IPS-20b (cell line): ENCODE measurements at regions not wholly inside any gene's neighbourhood (a gene's known extent, or its start where the extent isn't known, plus 50 kb on each side); places are given as distances from the start of the nearest gene placed in this dataset.
"Not testable (repeated sequence)": the region's sequence is repeated elsewhere in the genome, so short reads cannot be mapped to it uniquely, and the experiment has no call there.

Experiments
- H3K27ac ChIP-seq: one replicate; pipeline ENCODE4 v1.5.1; 2013; ENCODE audit warnings: low read length
- H3K27me3 ChIP-seq: 2 replicates; pipeline ENCODE4 v1.6.1; 2013; ENCODE audit warnings: mild to moderate bottlenecking, low read length, inconsistent platforms; ENCODE audit not compliant: insufficient read depth
- H3K36me3 ChIP-seq: 2 replicates; pipeline ENCODE4 v1.6.1; 2013; ENCODE audit warnings: low read depth, mild to moderate bottlenecking, inconsistent platforms, low read length, moderate library complexity; ENCODE audit not compliant: insufficient read depth
- H3K4me1 ChIP-seq: 2 replicates; pipeline ENCODE4 v1.6.1; 2013; ENCODE audit warnings: mild to moderate bottlenecking, control low read depth, inconsistent platforms, low read length, moderate library complexity; ENCODE audit not compliant: insufficient read depth
- H3K4me3 ChIP-seq: 2 replicates; pipeline ENCODE4 v1.5.1; 2013; ENCODE audit warnings: mild to moderate bottlenecking, low read length, inconsistent platforms
- H3K9ac ChIP-seq: 2 replicates; pipeline ENCODE4 v1.6.1; 2013; ENCODE audit warnings: low read depth, mild to moderate bottlenecking, inconsistent platforms, low read length, moderate library complexity
- H3K9me3 ChIP-seq: 2 replicates; pipeline ENCODE4 v1.6.1; 2013; ENCODE audit warnings: mild to moderate bottlenecking, low read depth, low read length, inconsistent platforms; ENCODE audit not compliant: insufficient read depth

DNA sequence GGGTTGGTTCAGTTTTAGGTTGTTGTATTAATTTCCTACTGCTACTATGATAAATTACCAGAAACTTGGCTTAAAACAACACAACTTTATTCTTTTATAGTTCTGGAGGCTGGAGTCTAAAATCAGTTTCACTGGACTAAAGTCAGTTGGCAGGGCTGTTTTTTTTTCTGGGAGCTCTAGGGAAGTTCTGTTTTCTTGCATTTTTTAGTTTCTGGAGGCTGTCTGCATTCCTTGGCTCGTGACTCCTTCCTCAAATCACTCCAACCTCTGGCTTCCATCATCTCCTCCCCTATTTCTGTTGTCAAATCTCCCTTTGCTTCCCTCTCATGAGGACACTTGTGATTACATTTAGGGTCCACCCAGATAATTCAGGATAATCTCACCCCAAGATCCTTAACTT, 51.3 kb upstream of the SUB1 start:
- Histone ChIP-seq H3K4me1 (peaks cover 9% of the 10 kb centered on the region; the same call in 1 of the 2 replicates), H3K27ac (no peak overlapping the region), H3K36me3 (no peaks in the 10 kb centered on the region), H3K27me3 (no peaks in the 10 kb centered on the region), H3K9me3 (no peaks in the 10 kb centered on the region), H3K4me3 (no peak overlapping the region), H3K9ac (no peak overlapping the region)

- H3K4me1 ChIP-seq = peaks cover 9% of the 10 kb centered on the region; the same call in 1 of the 2 replicates
- no peak overlapping the region for H3K27ac ChIP-seq
- H3K9ac ChIP-seq = no peak overlapping the region
These were observed 53.4 kb upstream of the SUB1 start for GRCh38 chr5:32531885-32532520.

DNA sequence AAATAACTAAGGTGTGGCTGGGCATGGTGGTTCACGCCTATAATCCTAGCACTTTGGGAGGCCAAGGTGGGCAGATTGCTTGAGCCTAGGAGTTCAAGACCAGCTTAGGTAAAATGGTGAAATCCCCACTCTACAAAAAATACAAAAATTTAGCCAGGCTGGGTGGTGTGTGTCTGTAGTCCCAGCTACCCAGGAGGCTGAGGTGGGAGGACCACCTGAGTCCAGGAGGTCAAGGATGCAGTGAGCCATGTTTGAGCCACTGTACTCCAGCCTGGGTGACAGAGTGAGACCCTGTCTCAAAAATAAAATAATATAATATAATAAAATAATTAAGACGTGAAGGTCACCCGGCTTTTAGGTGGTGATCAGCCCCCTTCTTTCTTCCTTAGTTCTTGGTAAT, 58.0 kb upstream of the SUB1 start:
- H3K36me3 ChIP-seq, H3K9ac ChIP-seq, H3K9me3 ChIP-seq, H3K4me3 ChIP-seq, H3K4me1 ChIP-seq, H3K27ac ChIP-seq, H3K27me3 ChIP-seq: not testable (repeated sequence)

More at GRCh38 chr5:32531885-32532520, 53.4 kb upstream of the SUB1 start:
- no peaks in the 10 kb centered on the region for H3K36me3 ChIP-seq
- no peaks in the 10 kb centered on the region for H3K27me3 ChIP-seq
- no peaks in the 10 kb centered on the region for H3K9me3 ChIP-seq
- H3K4me3 ChIP-seq = no peak overlapping the region

- H3K4me3 ChIP-seq = no peak overlapping the region
- H3K36me3 ChIP-seq = no peaks in the 10 kb centered on the region
- no peaks in the 10 kb centered on the region for H3K27me3 ChIP-seq
- no peaks in the 10 kb centered on the region for H3K9me3 ChIP-seq
- no peak overlapping the region for H3K9ac ChIP-seq
- no peak overlapping the region for H3K27ac ChIP-seq
- H3K4me1 ChIP-seq = peaks cover 3% of the 10 kb centered on the region; the same call in 1 of the 2 replicates
These were observed 58.5 kb upstream of the SUB1 start for GRCh38 chr5:32526810-32527209.

GRCh38 chr5:32523625-32524024, 61.7 kb upstream of the SUB1 start:
- Histone ChIP-seq H3K9ac (no peak overlapping the region), H3K4me3 (no peak overlapping the region), H3K27ac (no peak overlapping the region), H3K9me3 (no peaks in the 10 kb centered on the region), H3K27me3 (no peaks in the 10 kb centered on the region), H3K36me3 (no peaks in the 10 kb centered on the region), H3K4me1 (no peaks in the 10 kb centered on the region)

DNA sequence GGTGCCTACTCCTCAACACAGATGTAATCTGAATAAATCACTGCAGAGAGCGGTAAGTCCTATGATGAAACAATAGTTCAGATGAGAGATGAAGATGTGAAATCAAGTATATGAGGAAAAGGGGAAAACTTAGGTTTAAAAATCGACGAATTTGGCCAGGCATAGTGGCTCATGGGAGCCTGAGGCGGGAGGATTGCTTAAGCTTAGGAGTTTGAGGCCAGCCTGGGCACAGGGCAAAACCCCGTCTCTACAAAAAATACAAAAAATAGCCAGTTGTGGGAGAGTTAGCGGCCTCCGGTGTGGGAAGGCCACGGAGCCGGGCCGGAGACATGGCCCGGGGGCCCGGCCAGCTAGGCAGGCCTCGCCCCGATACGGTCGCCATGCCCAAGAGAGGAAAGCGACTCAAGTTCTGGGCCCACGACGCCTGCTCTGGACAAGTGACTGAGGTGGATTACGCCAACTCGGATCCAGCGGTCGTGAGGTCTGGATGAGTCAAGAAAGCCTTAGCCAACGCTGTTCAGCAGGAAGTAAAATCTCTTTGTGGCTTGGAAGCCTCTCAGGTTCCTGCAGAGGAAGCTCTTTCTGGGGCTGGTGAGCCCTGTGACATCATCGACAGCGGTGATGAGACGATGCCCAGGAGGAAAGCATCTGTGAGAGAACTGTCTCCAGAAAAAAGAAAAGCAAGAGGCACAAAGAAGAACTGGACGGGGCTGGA, 62.8 kb upstream of the SUB1 start:
- Histone ChIP-seq H3K27me3 (no peaks in the 10 kb centered on the region), H3K4me3 (no peak overlapping the region), H3K9ac (no peak overlapping the region), H3K4me1 (no peaks in the 10 kb centered on the region), H3K27ac (no peak overlapping the region), H3K9me3 (no peaks in the 10 kb centered on the region), H3K36me3 (no peaks in the 10 kb centered on the region)

DNA sequence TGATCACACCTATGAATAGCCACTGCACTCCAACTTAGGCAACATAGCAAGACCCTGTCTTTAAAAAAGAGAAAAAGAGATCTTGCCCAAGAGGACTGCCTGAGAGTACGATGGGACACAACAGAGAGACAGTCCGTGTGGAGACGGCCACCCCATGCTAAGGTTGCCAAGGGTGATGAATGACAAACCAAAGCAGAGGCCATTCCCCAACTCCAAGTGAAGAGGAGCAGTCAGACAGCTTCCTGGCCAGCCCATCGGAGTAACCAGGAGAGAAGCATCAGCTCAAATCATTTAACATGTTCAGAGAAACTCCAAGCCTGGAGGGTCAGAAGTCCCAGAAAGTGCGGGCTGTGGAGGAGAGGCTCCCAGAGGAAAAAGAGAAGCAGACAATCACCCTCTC, 63.9 kb upstream of the SUB1 start:
- Histone ChIP-seq H3K4me1 (no peaks in the 10 kb centered on the region), H3K27me3 (no peaks in the 10 kb centered on the region), H3K9ac (no peak overlapping the region), H3K27ac (no peak overlapping the region), H3K36me3 (no peaks in the 10 kb centered on the region), H3K4me3 (no peak overlapping the region), H3K9me3 (no peaks in the 10 kb centered on the region)

DNA sequence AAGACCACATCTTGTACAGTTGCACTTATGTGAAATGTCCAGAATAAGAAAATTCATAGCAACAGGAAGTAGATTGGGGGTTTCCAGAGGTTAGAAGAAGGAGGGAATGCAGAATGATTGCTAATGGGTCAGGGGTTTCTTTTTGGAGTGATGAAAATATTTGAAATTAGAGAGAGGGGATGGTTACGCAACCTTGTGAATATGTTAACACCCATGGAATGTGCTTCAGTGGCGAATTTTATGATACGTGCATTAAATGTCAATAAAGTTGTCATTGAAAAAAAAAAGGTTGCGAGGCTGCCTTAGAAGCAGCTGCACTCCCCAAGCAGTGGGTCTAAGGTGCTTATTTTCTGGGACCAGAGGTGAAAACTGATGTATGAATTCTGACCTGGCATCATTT, 64.4 kb upstream of the SUB1 start:
- no peak overlapping the region for H3K4me3 ChIP-seq
- H3K27ac ChIP-seq = no peak overlapping the region
- no peaks in the 10 kb centered on the region for H3K9me3 ChIP-seq
- H3K9ac ChIP-seq = no peak overlapping the region
- H3K4me1 ChIP-seq = no peaks in the 10 kb centered on the region
- H3K27me3 ChIP-seq = no peaks in the 10 kb centered on the region
- H3K36me3 ChIP-seq = no peaks in the 10 kb centered on the region

DNA sequence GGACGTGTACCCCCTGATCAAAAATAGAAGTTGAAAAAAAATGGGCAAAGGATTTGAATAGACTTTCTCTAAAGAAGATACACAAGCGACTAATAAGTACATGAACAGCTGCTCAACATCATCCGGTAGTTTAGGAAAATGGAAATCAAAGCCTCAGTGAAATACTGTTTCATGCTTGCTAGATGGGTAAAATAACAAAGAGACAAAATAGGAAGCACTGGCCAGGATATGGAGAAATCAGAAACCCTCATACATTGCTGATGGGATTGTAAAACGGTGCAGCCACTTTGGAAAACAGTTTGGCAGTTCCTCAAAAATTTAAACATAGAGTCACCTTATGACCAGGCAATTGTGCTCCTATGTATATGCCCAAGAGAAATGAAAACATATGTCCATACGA, 65.0 kb upstream of the SUB1 start:
- Histone ChIP-seq H3K27me3 (no peaks in the 10 kb centered on the region), H3K4me3 (no peak overlapping the region), H3K9me3 (no peaks in the 10 kb centered on the region), H3K9ac (no peak overlapping the region), H3K27ac (no peak overlapping the region), H3K36me3 (no peaks in the 10 kb centered on the region), H3K4me1 (no peaks in the 10 kb centered on the region)

DNA sequence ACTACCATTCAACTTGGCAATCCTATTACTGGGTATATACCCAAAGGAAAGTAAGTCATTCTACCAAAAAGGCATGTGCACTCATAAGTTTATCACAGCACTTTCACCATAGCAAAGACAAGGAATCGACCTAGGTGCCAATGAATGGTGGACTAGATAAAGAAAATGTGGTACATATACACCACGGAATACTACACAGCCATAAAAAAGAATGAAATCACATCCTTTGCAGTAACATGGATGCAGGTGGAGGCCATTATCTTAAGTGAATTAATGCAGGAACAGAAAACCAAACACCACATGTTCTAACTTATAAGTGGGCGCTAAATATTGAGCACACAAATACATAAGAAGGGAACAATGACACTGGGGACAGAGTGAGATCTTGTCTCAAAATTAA, 65.8 kb upstream of the SUB1 start:
- Histone ChIP-seq H3K9me3 (no peaks in the 10 kb centered on the region), H3K27me3 (no peaks in the 10 kb centered on the region), H3K4me3 (no peak overlapping the region)

DNA sequence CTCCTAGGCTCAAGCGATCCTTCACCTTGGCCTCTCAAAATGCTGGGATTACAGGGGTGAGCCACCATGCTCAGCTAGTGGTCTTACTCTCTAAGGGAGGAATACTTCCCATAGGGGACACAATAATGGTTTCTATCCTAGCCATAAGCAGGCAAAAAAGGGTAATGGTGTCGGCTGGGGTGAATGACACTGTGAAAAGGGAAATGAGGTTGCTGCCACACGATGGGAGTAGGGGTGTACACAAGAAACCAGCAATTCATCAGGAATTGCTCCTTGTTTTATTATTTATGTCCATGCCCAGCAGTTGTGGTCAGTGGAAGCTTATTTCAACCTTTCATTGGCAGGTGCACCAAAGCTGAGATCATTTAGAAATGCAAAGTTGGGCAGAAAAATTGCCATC, 70.3 kb upstream of the ZFR start:
- H3K4me1 ChIP-seq = no peaks in the 10 kb centered on the region
- H3K27me3 ChIP-seq = no peaks in the 10 kb centered on the region
- H3K27ac ChIP-seq = no peak overlapping the region
- H3K9ac ChIP-seq = no peak overlapping the region
- H3K9me3 ChIP-seq = no peaks in the 10 kb centered on the region
- H3K4me3 ChIP-seq = no peak overlapping the region
- H3K36me3 ChIP-seq = no peaks in the 10 kb centered on the region

More for the DNA sequence above, 65.8 kb upstream of the SUB1 start:
- H3K9ac ChIP-seq = no peak overlapping the region
- no peak overlapping the region for H3K27ac ChIP-seq
- H3K36me3 ChIP-seq = no peaks in the 10 kb centered on the region
- H3K4me1 ChIP-seq = no peaks in the 10 kb centered on the region

DNA sequence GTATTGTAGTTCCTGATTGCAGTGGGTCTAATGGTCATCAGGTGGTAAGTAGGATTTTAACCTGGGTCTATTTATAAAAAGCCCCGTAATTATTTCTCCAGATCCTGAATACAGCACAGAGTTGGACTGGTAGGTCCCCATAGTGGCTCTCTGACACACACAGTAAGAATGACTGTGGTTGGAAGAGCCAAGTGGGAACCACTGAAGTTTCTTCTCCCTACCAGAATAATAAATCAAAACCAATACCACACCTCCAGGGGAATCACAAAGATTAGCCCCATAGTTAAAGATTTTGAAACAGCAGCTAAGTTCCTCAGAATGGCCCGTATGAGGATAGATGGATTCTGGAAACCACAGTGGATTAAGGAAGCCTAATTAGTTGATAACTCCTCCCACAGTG, 68.4 kb upstream of the ZFR start:
- H3K4me1 ChIP-seq = peaks cover 2% of the 10 kb centered on the region; the same call in 1 of the 2 replicates
- no peaks in the 10 kb centered on the region for H3K9me3 ChIP-seq
- no peak overlapping the region for H3K9ac ChIP-seq
- no peaks in the 10 kb centered on the region for H3K27me3 ChIP-seq
- no peaks in the 10 kb centered on the region for H3K36me3 ChIP-seq
- no peak overlapping the region for H3K27ac ChIP-seq
- H3K4me3 ChIP-seq = no peak overlapping the region
